Mesendoderm (in vitro differentiated cells): ENCODE measurements at regions not wholly inside any gene's neighbourhood (a gene's known extent, or its start where the extent isn't known, plus 50 kb on each side); places are given as distances from the start of the nearest gene placed in this dataset.

Experiments used
- DNase-seq: peaks from one replicate; pipeline ENCODE4 v3.0.0; 2013
- H2AK5ac ChIP-seq: 2 replicates; pipeline ENCODE4 v1.6.1; 2013; ENCODE audit warnings: low read length, inconsistent platforms
- H2BK120ac ChIP-seq: 2 replicates; pipeline ENCODE4 v1.6.1; 2013; ENCODE audit warnings: low read depth, mild to moderate bottlenecking, low read length, moderate library complexity, mixed read lengths
- H2BK15ac ChIP-seq: replicated peaks from 2 replicates; pipeline ENCODE4 v1.6.1; 2013; ENCODE audit warnings: low read depth, mild to moderate bottlenecking, moderate library complexity
- H2BK5ac ChIP-seq: 2 replicates; pipeline ENCODE4 v1.6.1; 2013; ENCODE audit warnings: low read length, inconsistent platforms
- H3K18ac ChIP-seq: 2 replicates; pipeline ENCODE4 v1.6.1; 2013; ENCODE audit warnings: mild to moderate bottlenecking, low read length, mixed read lengths
- H3K23ac ChIP-seq: one replicate; pipeline ENCODE4 v1.6.1; 2013; ENCODE audit warnings: low read length
- H3K27ac ChIP-seq: 2 replicates; pipeline ENCODE4 v1.5.1; 2013; ENCODE audit warnings: low read depth, mild to moderate bottlenecking, inconsistent platforms, low read length, moderate library complexity
- H3K27me3 ChIP-seq: 2 replicates; pipeline ENCODE4 v1.6.1; 2013; ENCODE audit warnings: low read length, control low read depth, mild to moderate bottlenecking, inconsistent platforms; ENCODE audit not compliant: insufficient read depth, poor library complexity
- H3K36me3 ChIP-seq: 2 replicates; pipeline ENCODE4 v1.6.1; 2013; ENCODE audit warnings: low read length, inconsistent platforms; ENCODE audit not compliant: control insufficient read depth, insufficient read depth
- H3K4ac ChIP-seq: one replicate; pipeline ENCODE4 v1.6.1; 2013; ENCODE audit warnings: low read depth, mild to moderate bottlenecking, low read length, moderate library complexity
- H3K4me1 ChIP-seq: 2 replicates; pipeline ENCODE4 v1.6.1; 2013; ENCODE audit warnings: low read depth, low read length, inconsistent platforms; ENCODE audit not compliant: control insufficient read depth
- H3K4me2 ChIP-seq: 2 replicates; pipeline ENCODE4 v1.6.1; 2013; ENCODE audit warnings: low read length
- H3K4me3 ChIP-seq: 2 replicates; pipeline ENCODE4 v1.5.1; 2013; ENCODE audit warnings: mild to moderate bottlenecking, low read length
- H3K56ac ChIP-seq: one replicate; pipeline ENCODE4 v1.6.1; 2013; ENCODE audit warnings: low read length
- H3K79me1 ChIP-seq: 2 replicates; pipeline ENCODE4 v1.6.1; 2013; ENCODE audit warnings: low read length, inconsistent platforms
- H3K79me2 ChIP-seq: 2 replicates; pipeline ENCODE4 v1.6.1; 2013; ENCODE audit warnings: mild to moderate bottlenecking, low read length; ENCODE audit not compliant: control insufficient read depth, insufficient read depth
- H3K9ac ChIP-seq: 2 replicates; pipeline ENCODE4 v1.6.1; 2013; ENCODE audit warnings: low read length, inconsistent platforms
- H4K5ac ChIP-seq: one replicate; pipeline ENCODE4 v1.6.1; 2013; ENCODE audit warnings: low read length
- H4K8ac ChIP-seq: one replicate; pipeline ENCODE4 v1.6.1; 2013; ENCODE audit warnings: low read depth, mild to moderate bottlenecking, control low read depth, low read length, moderate library complexity
- WGBS: extraction: QIAGEN DNeasy Blood & Tissue Kit; methylation state at CpG from one replicate; pipeline ENCODE4 v1.1.7; 2013; ENCODE audit warnings: low lambda C conversion rate, missing lambda C conversion rate; ENCODE audit not compliant: insufficient coverage; ENCODE audit errors: extremely low coverage; 5-methylcytosine and 5-hydroxymethylcytosine counted together

DNA sequence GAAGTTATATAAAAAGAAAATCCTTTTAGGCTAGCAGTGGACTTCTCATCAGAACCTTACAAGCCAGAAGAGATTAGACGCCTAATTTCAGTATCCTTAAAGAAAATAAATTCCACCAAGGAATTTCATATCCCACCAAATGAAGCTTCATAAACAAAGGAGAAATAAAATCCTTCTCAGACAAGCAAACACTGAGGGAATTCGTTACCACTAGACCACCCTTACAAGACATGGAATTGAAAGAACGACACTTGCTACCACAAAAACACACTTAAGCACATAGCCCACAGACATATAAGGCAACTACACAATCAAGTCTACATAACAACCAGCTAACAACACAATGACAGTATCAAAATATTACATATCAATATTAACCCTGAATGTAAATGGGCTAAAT, 299.2 kb downstream of the TOX3 start:
- no peak overlapping the region for H2BK5ac ChIP-seq
- H3K79me1 ChIP-seq, result no peaks in the 10 kb centered on the region
- no peak overlapping the region for H4K8ac ChIP-seq
- H3K18ac ChIP-seq, result no peak overlapping the region
- no peak overlapping the region for H4K5ac ChIP-seq
- no peak overlapping the region for H3K9ac ChIP-seq
- WGBS, result no CpG with 5 or more reads among the region's 3 CpGs
- no peak overlapping the region for H3K4me3 ChIP-seq
- no peak overlapping the region for H2BK120ac ChIP-seq
- H2AK5ac ChIP-seq, result no peak overlapping the region
- H3K4me1 ChIP-seq, result no peaks in the 10 kb centered on the region
- no peak overlapping the region for H3K4ac ChIP-seq
- no peak overlapping the region for H3K56ac ChIP-seq
- H3K4me2 ChIP-seq, result no peak overlapping the region
- H2BK15ac ChIP-seq, result no peak overlapping the region
- DNase-seq, result no peak
- H3K27me3 ChIP-seq, result no peaks in the 10 kb centered on the region
- H3K27ac ChIP-seq, result no peak overlapping the region
- H3K36me3 ChIP-seq, result no peaks in the 10 kb centered on the region
- no peaks in the 10 kb centered on the region for H3K79me2 ChIP-seq
- no peak overlapping the region for H3K23ac ChIP-seq

DNA sequence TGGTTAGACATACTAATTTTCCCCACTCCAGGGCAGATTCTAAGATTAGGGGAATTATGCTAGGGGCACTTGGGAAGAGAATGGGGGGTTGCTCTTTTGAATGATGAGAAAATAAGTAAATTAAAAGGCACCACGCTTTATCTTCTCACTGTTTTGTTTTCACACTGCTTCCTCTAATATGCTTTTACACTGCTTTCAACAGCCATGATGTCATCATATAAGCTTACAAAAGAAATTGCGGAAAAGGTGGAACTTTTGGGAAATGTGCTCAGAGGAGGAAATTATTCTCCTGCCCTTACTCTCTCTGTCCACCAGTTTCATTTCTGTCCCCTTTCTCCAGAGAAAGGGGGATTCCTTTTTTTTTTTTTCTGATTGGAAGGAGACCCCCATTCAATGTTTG, 308.2 kb downstream of the TOX3 start:
- no peak overlapping the region for H3K56ac ChIP-seq
- no peaks in the 10 kb centered on the region for H3K4me1 ChIP-seq
- no peaks in the 10 kb centered on the region for H3K79me1 ChIP-seq
- no peak overlapping the region for H2BK15ac ChIP-seq
- H3K9ac ChIP-seq, result no peak overlapping the region
- no CpG with 5 or more reads among the region's 2 CpGs for WGBS
- H2AK5ac ChIP-seq, result no peak overlapping the region
- no peaks in the 10 kb centered on the region for H3K36me3 ChIP-seq
- H3K4me2 ChIP-seq, result no peak overlapping the region
- no peak overlapping the region for H3K27ac ChIP-seq
- H3K23ac ChIP-seq, result no peak overlapping the region
- no peak overlapping the region for H4K8ac ChIP-seq
- DNase-seq, result no peak
- no peak overlapping the region for H4K5ac ChIP-seq
- no peak overlapping the region for H3K4ac ChIP-seq
- no peak overlapping the region for H3K18ac ChIP-seq
- H3K79me2 ChIP-seq, result no peaks in the 10 kb centered on the region
- H3K4me3 ChIP-seq, result no peak overlapping the region
- H3K27me3 ChIP-seq, result no peaks in the 10 kb centered on the region
- H2BK5ac ChIP-seq, result no peak overlapping the region
- no peak overlapping the region for H2BK120ac ChIP-seq

DNA sequence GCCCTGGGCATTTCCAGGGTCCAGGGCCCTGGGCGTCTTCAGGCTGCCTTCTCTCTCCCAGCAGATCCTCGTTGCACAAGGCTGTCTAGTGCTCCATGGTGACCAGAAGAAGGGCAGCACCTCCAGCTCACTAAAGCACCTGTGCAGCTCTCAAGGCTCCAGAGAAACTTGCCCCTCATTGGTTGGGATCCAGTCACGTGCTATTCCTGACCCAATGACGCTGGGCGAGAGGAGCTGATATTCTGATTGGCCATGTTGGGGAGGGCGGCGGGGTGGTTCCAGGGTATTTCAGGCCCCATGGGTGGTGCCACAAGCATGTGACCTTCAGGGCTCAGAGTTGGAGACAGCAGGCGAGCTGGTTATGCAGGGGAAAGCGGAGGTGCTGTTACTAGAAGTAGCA, 309.1 kb downstream of the TOX3 start:
- Histone ChIP-seq H4K8ac (no peak overlapping the region), H3K4me3 (no peak overlapping the region), H3K9ac (no peak overlapping the region), H2BK120ac (no peak overlapping the region), H3K18ac (no peak overlapping the region), H2AK5ac (no peak overlapping the region), H3K4me2 (no peak overlapping the region), H3K79me1 (no peaks in the 10 kb centered on the region), H2BK5ac (no peak overlapping the region), H3K27me3 (no peaks in the 10 kb centered on the region), H3K4ac (no peak overlapping the region), H3K4me1 (no peaks in the 10 kb centered on the region), H3K56ac (no peak overlapping the region), H3K27ac (no peak overlapping the region), H4K5ac (no peak overlapping the region), H2BK15ac (no peak overlapping the region), H3K36me3 (no peaks in the 10 kb centered on the region), H3K23ac (no peak overlapping the region), H3K79me2 (no peaks in the 10 kb centered on the region)
- DNase-seq, result no peak
- WGBS, result no CpG with 5 or more reads among the region's 9 CpGs

DNA sequence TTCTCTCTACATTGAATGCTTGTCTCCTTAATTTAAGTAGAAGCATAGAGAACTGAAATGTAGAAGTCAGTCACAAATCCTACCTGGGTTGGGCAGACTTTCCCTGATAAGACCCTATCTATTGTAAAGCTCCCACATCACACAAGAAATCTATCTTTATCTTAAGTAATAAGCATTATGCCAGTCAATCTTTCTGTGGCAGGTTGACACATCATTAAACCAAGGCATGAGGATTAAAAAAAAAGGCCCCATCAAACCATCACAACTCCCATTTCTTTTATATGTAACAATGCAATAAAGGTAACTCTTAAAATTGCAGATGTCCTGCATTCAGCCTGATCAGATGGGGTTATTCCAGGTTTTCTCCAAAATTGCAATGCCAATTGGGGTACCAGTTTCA, 311.8 kb downstream of the TOX3 start:
- Histone ChIP-seq H3K36me3 (no peaks in the 10 kb centered on the region), H3K18ac (no peak overlapping the region), H3K9ac (no peak overlapping the region), H3K23ac (no peak overlapping the region), H2BK120ac (no peak overlapping the region), H3K27ac (no peak overlapping the region), H4K5ac (no peak overlapping the region), H2BK5ac (no peak overlapping the region), H2BK15ac (no peak overlapping the region), H3K4me2 (no peak overlapping the region), H3K79me2 (no peaks in the 10 kb centered on the region), H3K4ac (no peak overlapping the region), H2AK5ac (no peak overlapping the region), H3K79me1 (no peaks in the 10 kb centered on the region), H4K8ac (no peak overlapping the region), H3K4me1 (no peaks in the 10 kb centered on the region), H3K27me3 (no peaks in the 10 kb centered on the region), H3K56ac (no peak overlapping the region), H3K4me3 (no peak overlapping the region)
- no peak for DNase-seq

- Histone ChIP-seq H3K79me2 (no peaks in the 10 kb centered on the region), H3K79me1 (no peaks in the 10 kb centered on the region), H4K8ac (no peak overlapping the region), H3K27me3 (no peaks in the 10 kb centered on the region), H2BK120ac (no peak overlapping the region), H3K27ac (no peak overlapping the region), H4K5ac (no peak overlapping the region), H3K4me2 (no peak overlapping the region), H3K4me1 (no peaks in the 10 kb centered on the region), H3K56ac (no peak overlapping the region), H3K4me3 (no peak overlapping the region), H2BK5ac (no peak overlapping the region), H3K4ac (no peak overlapping the region), H2AK5ac (no peak overlapping the region), H2BK15ac (no peak overlapping the region), H3K18ac (no peak overlapping the region), H3K23ac (no peak overlapping the region), H3K9ac (no peak overlapping the region), H3K36me3 (no peaks in the 10 kb centered on the region)
- WGBS, result no CpG with 5 or more reads among the region's 2 CpGs
- DNase-seq, result no peak
These were observed 312.3 kb downstream of the TOX3 start for GRCh38 chr16:52234626-52235025.

GRCh38 chr16:52229471-52229870, 317.5 kb downstream of the TOX3 start:
- Histone ChIP-seq H3K36me3 (no peaks in the 10 kb centered on the region), H3K9ac (no peak overlapping the region), H3K79me1 (no peaks in the 10 kb centered on the region), H2BK5ac (no peak overlapping the region), H2AK5ac (no peak overlapping the region), H2BK15ac (no peak overlapping the region), H3K4ac (no peak overlapping the region), H3K4me1 (no peaks in the 10 kb centered on the region), H3K79me2 (no peaks in the 10 kb centered on the region), H3K23ac (no peak overlapping the region), H3K56ac (no peak overlapping the region), H3K27me3 (no peaks in the 10 kb centered on the region), H4K5ac (no peak overlapping the region), H4K8ac (no peak overlapping the region), H3K27ac (no peak overlapping the region), H2BK120ac (no peak overlapping the region), H3K4me3 (no peak overlapping the region), H3K18ac (no peak overlapping the region), H3K4me2 (no peak overlapping the region)
- DNase-seq, result no peak
- no CpG with 5 or more reads among the region's 3 CpGs for WGBS
